A673 (cell line): ENCODE measurements at regions not wholly inside any gene's neighbourhood (a gene's known extent, or its start where the extent isn't known, plus 50 kb on each side); places are given as distances from the start of the nearest gene placed in this dataset.

Experiments
- CTCF ChIP-seq: fragments of 300-800, 200-600 bp; sonication (generic); conservative IDR thresholded peaks from 2 replicates; pipeline ENCODE4 v1.5.1; 2017; ENCODE audit warnings: low read depth, mild to moderate bottlenecking, antibody characterized with exemption, low read length, moderate library complexity, mixed read lengths
- EZH2 ChIP-seq: fragments of 200-600 bp; sonication (generic); IDR thresholded peaks from 2 replicates; pipeline ENCODE4 v1.6.1; 2017; ENCODE audit warnings: borderline replicate concordance, low read depth, mild to moderate bottlenecking, mixed read lengths, antibody characterized with exemption, low read length; ENCODE audit not compliant: poor library complexity, severe bottlenecking

- no peak for TF ChIP-seq CTCF
- TF ChIP-seq EZH2: no peak
These were observed 112.4 kb upstream of the EEPD1 start for GRCh38 chr7:36040679-36041078.
